ENCODE measurements at regions not wholly inside any gene's neighbourhood (a gene's known extent, or its start where the extent isn't known, plus 50 kb on each side); places are given as distances from the start of the nearest gene placed in this dataset.

- Histone ChIP-seq H3F3A (replicated peaks; ENCODE audit: insufficient read depth) (no peaks in the 10 kb centered on the region), H3K9ac (no peak overlapping the region), H3K4me2 (no peak overlapping the region), H3K4me3 (ENCODE audit: low read depth in 2 of 2, low read length in 1 of 2) (no peak overlapping the region), H3K9me3 (no peaks in the 10 kb centered on the region), H3K4me1 (ENCODE audit: control insufficient read depth in 1 of 2, insufficient read depth in 2 of 2, low read depth in 1 of 2, low read length in 1 of 2) (peaks cover 0 to 6% of the 10 kb centered on the region in 2 experiments; a peak in 1 of 4 replicates), H3K27ac (ENCODE audit: low read depth in 2 of 2, low read length in 1 of 2) (no peak overlapping the region), H4K20me1 (ENCODE audit: insufficient read depth) (no peaks in the 10 kb centered on the region), H3K79me2 (ENCODE audit: insufficient read depth) (no peaks in the 10 kb centered on the region), H2AFZ (ENCODE audit: low read depth) (no peak overlapping the region), H3K36me3 (replicated peaks in 1 of 2; ENCODE audit: control insufficient read depth in 1 of 2, insufficient read depth in 2 of 2, low read length in 1 of 2) (no peaks in the 10 kb centered on the region), H3K27me3 (ENCODE audit: insufficient read depth) (no peaks in the 10 kb centered on the region), H3K9me2 (no peaks in the 10 kb centered on the region)
- POLR2A ChIA-PET: no interaction called here
- no peak for TF ChIP-seq JUND (IDR thresholded peaks at IDR 0.05)
- TF ChIP-seq GABPA (IDR thresholded peaks at IDR 0.05; ENCODE audit: low read depth): no peak
- no peak for TF ChIP-seq ZBTB33 (IDR thresholded peaks at IDR 0.05; ENCODE audit: borderline replicate concordance, low read depth)
- no peak for TF ChIP-seq TEAD4 (IDR thresholded peaks at IDR 0.05; ENCODE audit: borderline replicate concordance, insufficient read depth)
- no peak for TF ChIP-seq RFX5 (IDR thresholded peaks at IDR 0.05; ENCODE audit: low read length)
- TF ChIP-seq SMC3 (IDR thresholded peaks at IDR 0.05; ENCODE audit: low read depth, low read length): no peak
- no peak for TF ChIP-seq FOSL2 (IDR thresholded peaks at IDR 0.05; ENCODE audit: borderline replicate concordance, low read depth)
- TF ChIP-seq ELF1 (IDR thresholded peaks at IDR 0.05): no peak
- no peak for DNase-seq
- 81% methylated on average over 2 of the region's 2 CpGs for WGBS (ENCODE audit: low lambda C conversion rate)
- CTCF ChIA-PET: no interaction called here
These were observed 1671.8 kb upstream of the SLC39A10 start for GRCh38 chr2:193985272-193985671.

GRCh38 chr2:193980599-193980998 is 1676.4 kb upstream of the SLC39A10 start:
- Histone ChIP-seq H3K79me2 (ENCODE audit: insufficient read depth) (no peaks in the 10 kb centered on the region), H3K4me2 (no peak overlapping the region), H4K20me1 (ENCODE audit: insufficient read depth) (no peaks in the 10 kb centered on the region), H3K27me3 (ENCODE audit: insufficient read depth) (no peaks in the 10 kb centered on the region), H3K27ac (ENCODE audit: low read depth in 2 of 2, low read length in 1 of 2) (no peak overlapping the region), H3K9me2 (no peaks in the 10 kb centered on the region), H3F3A (replicated peaks; ENCODE audit: insufficient read depth) (no peaks in the 10 kb centered on the region), H3K9me3 (no peaks in the 10 kb centered on the region), H3K4me3 (ENCODE audit: low read depth in 2 of 2, low read length in 1 of 2) (no peak overlapping the region), H3K4me1 (ENCODE audit: control insufficient read depth in 1 of 2, insufficient read depth in 2 of 2, low read depth in 1 of 2, low read length in 1 of 2) (no peaks in the 10 kb centered on the region), H3K9ac (no peak overlapping the region), H3K36me3 (replicated peaks in 1 of 2; ENCODE audit: control insufficient read depth in 1 of 2, insufficient read depth in 2 of 2, low read length in 1 of 2) (no peaks in the 10 kb centered on the region), H2AFZ (ENCODE audit: low read depth) (no peak overlapping the region)
- ChIA-PET CTCF (no interaction called here), POLR2A (no interaction called here)
- WGBS (ENCODE audit: low lambda C conversion rate): 44% methylated on average over 4 of the region's 4 CpGs
- DNase-seq: no peak
- TF ChIP-seq ELF1 (IDR thresholded peaks at IDR 0.05) (no peak), SMC3 (IDR thresholded peaks at IDR 0.05; ENCODE audit: low read depth, low read length) (no peak), REST (IDR thresholded peaks at IDR 0.05; ENCODE audit: low read depth, low read length) (no peak), MEF2A (IDR thresholded peaks at IDR 0.05; ENCODE audit: borderline replicate concordance, low read depth) (no peak), SIN3A (IDR thresholded peaks at IDR 0.05; ENCODE audit: borderline replicate concordance, low read depth, low read length) (no peak), USF2 (IDR thresholded peaks at IDR 0.05; ENCODE audit: borderline replicate concordance, low read depth, low read length) (no peak), RFX5 (IDR thresholded peaks at IDR 0.05; ENCODE audit: low read length) (no peak), MXI1 (IDR thresholded peaks at IDR 0.05; ENCODE audit: low read depth, low read length) (no peak), IRF3 (IDR thresholded peaks at IDR 0.05; ENCODE audit: low read depth, low read length) (no peak), USF1 (IDR thresholded peaks at IDR 0.05; ENCODE audit: borderline replicate concordance, low read depth) (no peak), EP300 (IDR thresholded peaks at IDR 0.05; ENCODE audit: borderline replicate concordance in 1 of 2, low read depth in 1 of 2, low read length in 1 of 2) (no peak), FOXJ3 (CRISPR knock-in tag; IDR thresholded peaks at IDR 0.05) (no peak), CTCF (IDR thresholded peaks at IDR 0.05) (no peak)
